K562 (cell line): ENCODE measurements at regions not wholly inside any gene's neighbourhood (a gene's known extent, or its start where the extent isn't known, plus 50 kb on each side); places are given as distances from the start of the nearest gene placed in this dataset.

ENCODE experiments used
- ATAC-seq: fragments of 200-7000 bp; cut with Tn5 transposase; 3 replicates; pipeline ENCODE4 v1.9.1; 2020; ENCODE audit warnings: moderate library complexity
- BruUV-seq: library from RNA; stranded (reverse); fragments of 400-500 nt; replicated peaks from 2 replicates; lab custom pipeline; 2021; lab: Mats Ljungman, UMichigan
- CTCF ChIA-PET: fragments of 300-600 bp; formaldehyde crosslinking; extraction: SDS; loops from one replicate; lab custom pipeline; 2021; ENCODE audit warnings: low intra/inter-chr PET ratio; lab: Yijun Ruan, JAX
- POLR2A ChIA-PET: fragments of 300-600, 350-650 bp; sonication (Branson Sonifier 250); formaldehyde crosslinking; extraction: SDS; loops from one replicate; lab custom pipeline; 2021; ENCODE audit warnings: antibody characterized with exemption, inconsistent platforms; lab: Yijun Ruan, JAX
- DNase-seq, 4 experiments: peaks; one replicate each; pipeline versions ENCODE4 v3.0.0 to v3.0.0-alpha.2; 2011 to 2018; ENCODE audit warnings: low spot score in 3 of 4, mixed read lengths in 3 of 4; ENCODE audit errors: extremely low read depth in 1 of 4
- FAIRE-seq: peaks from 2 replicates; lab custom pipeline; 2011; peaks lifted over from hg19 to GRCh38; lab: Jason Lieb, UNC
- H2AFZ ChIP-seq: 2 replicates; pipeline ENCODE4 v1.6.0; 2011; ENCODE audit warnings: low read depth, low read length, control low read depth, inconsistent platforms
- H3K27ac ChIP-seq: fragments of 200-600 bp; 3 replicates; pipeline ENCODE4 v1.8.0; 2011; ENCODE audit warnings: low read depth, mild to moderate bottlenecking, control low read depth, inconsistent platforms, low read length, moderate library complexity, mixed read lengths; ENCODE audit errors: extremely low read depth
- H3K27me3 ChIP-seq, 2 experiments: fragments of 300-600 bp in 1 of 2; 2 replicates in 1 of 2; 3 replicates in 1 of 2; pipeline versions ENCODE4 v1.6.0 to v1.8.0; 2011; ENCODE audit warnings: inconsistent platforms in 2 of 2, low read length in 2 of 2, mild to moderate bottlenecking in 1 of 2, mixed read lengths in 1 of 2, moderate library complexity in 1 of 2; ENCODE audit not compliant: control insufficient read depth in 2 of 2, insufficient read depth in 2 of 2
- H3K36me3 ChIP-seq: fragments of 300-600 bp; 3 replicates; pipeline ENCODE4 v1.8.0; 2011; ENCODE audit warnings: mild to moderate bottlenecking, low read length, inconsistent platforms; ENCODE audit not compliant: control insufficient read depth, insufficient read depth
- H3K4me1 ChIP-seq, 2 experiments: fragments of 200-600 bp in 1 of 2; replicated peaks in 1 of 2; 2 replicates in 1 of 2; 3 replicates in 1 of 2; pipeline versions ENCODE4 v1.5.1 to v1.8.0; 2011; ENCODE audit warnings: inconsistent platforms in 2 of 2, low read length in 2 of 2, mild to moderate bottlenecking in 1 of 2, mixed read lengths in 1 of 2, moderate library complexity in 1 of 2; ENCODE audit not compliant: control insufficient read depth in 2 of 2, insufficient read depth in 2 of 2
- H3K4me2 ChIP-seq: 2 replicates; pipeline ENCODE4 v1.6.1; 2011; ENCODE audit warnings: low read length, control low read depth, inconsistent platforms, mixed read lengths; ENCODE audit not compliant: insufficient read depth
- H3K4me3 ChIP-seq: fragments of 200-600 bp; sonication (generic), shearing (Covaris generic); 2 replicates; pipeline ENCODE4 v1.5.1; 2016; ENCODE audit warnings: control low read depth, inconsistent platforms
- H3K79me2 ChIP-seq: fragments of 200-600 bp; 3 replicates; pipeline ENCODE4 v1.8.0; 2011; ENCODE audit warnings: low read length, inconsistent platforms; ENCODE audit not compliant: control insufficient read depth, insufficient read depth
- H3K9ac ChIP-seq, 2 experiments: 2 replicates each; pipeline versions ENCODE4 v1.6.0 to v1.6.1; 2011; ENCODE audit warnings: low read depth in 2 of 2, low read length in 2 of 2, control low read depth in 1 of 2, inconsistent platforms in 1 of 2, mild to moderate bottlenecking in 1 of 2, mixed read lengths in 1 of 2; ENCODE audit not compliant: insufficient read depth in 1 of 2
- H3K9me1 ChIP-seq: one replicate; pipeline ENCODE4 v1.6.0; 2011; ENCODE audit warnings: inconsistent platforms, mild to moderate bottlenecking, low read length, moderate library complexity; ENCODE audit not compliant: control insufficient read depth, insufficient read depth
- H3K9me3 ChIP-seq: replicated peaks from 2 replicates; pipeline ENCODE4 v1.5.1; 2011; ENCODE audit warnings: low read depth, low read length, inconsistent platforms; ENCODE audit not compliant: control insufficient read depth, insufficient read depth
- H4K20me1 ChIP-seq: replicated peaks from 2 replicates; pipeline ENCODE4 v1.6.1; 2011; ENCODE audit warnings: low read length, inconsistent platforms, mixed read lengths; ENCODE audit not compliant: control insufficient read depth, insufficient read depth
- CBX3 ChIP-seq, 2 experiments: IDR thresholded peaks; 1 replicate in 1 of 2; 2 replicates in 1 of 2; pipeline ENCODE4 v1.6.1; 2012; ENCODE audit warnings: inconsistent platforms in 2 of 2, low read length in 2 of 2, borderline replicate concordance in 1 of 2, control low read depth in 1 of 2
- ILF3 ChIP-seq: fragments of 450-650 bp; IDR thresholded peaks from 2 replicates; pipeline ENCODE4 v1.6.1; 2018; ENCODE audit warnings: antibody characterized with exemption, mild to moderate bottlenecking, moderate library complexity, borderline replicate concordance
- PBX2 ChIP-seq, 2 experiments: IDR thresholded peaks in 1 of 2; conservative IDR thresholded peaks in 1 of 2; 2 replicates each; pipeline ENCODE4 v1.6.1; 2016; ENCODE audit warnings: low read depth in 2 of 2, mild to moderate bottlenecking in 1 of 2, missing compliant biosample characterization in 1 of 2, missing genetic modification characterization in 1 of 2, moderate library complexity in 1 of 2
- STAG1 ChIP-seq: sonication (generic); formaldehyde crosslinking; IDR thresholded peaks from 2 replicates; pipeline ENCODE4 v1.5.0; 2020; ENCODE audit warnings: missing genetic modification reagents, borderline replicate concordance
- ZNF780A ChIP-seq: fragments of 250-450 bp; sonication (Bioruptor Pico); IDR thresholded peaks from 2 replicates; pipeline ENCODE4 v1.5.0; 2021; ENCODE audit warnings: mild to moderate bottlenecking
- in situ Hi-C: fragments of 300-500 bp; cut with MboI; formaldehyde crosslinking; loops from 4 replicates; pipeline ENCODE4 v1.15.0; 2018; ENCODE audit warnings: inconsistent platforms, mixed read lengths
- intact Hi-C: fragments of 100-400 bp; cut with micrococcal nuclease; formaldehyde crosslinking; loops from 2 replicates; pipeline ENCODE4 v1.14.2; 2022
- TF ChIP-seq, protein P1 (sequence below): sonication (generic); formaldehyde crosslinking; IDR thresholded peaks from 2 replicates; pipeline ENCODE4 v1.8.0; 2022; ENCODE audit warnings: missing genetic modification reagents, mild to moderate bottlenecking, borderline replicate concordance

- no peak for TF ChIP-seq PBX2 (CRISPR knock-in tag; IDR thresholded peaks at IDR 0.05; ENCODE audit: low read depth)
- no peak for TF ChIP-seq PBX2 (tag; conservative IDR thresholded peaks at IDR 0.05; ENCODE audit: low read depth)
- TF ChIP-seq ILF3 = no peak
These were observed 379.9 kb upstream of the EPHA7 start (continued) for GRCh38 chr6:93799226-93799625.

DNA sequence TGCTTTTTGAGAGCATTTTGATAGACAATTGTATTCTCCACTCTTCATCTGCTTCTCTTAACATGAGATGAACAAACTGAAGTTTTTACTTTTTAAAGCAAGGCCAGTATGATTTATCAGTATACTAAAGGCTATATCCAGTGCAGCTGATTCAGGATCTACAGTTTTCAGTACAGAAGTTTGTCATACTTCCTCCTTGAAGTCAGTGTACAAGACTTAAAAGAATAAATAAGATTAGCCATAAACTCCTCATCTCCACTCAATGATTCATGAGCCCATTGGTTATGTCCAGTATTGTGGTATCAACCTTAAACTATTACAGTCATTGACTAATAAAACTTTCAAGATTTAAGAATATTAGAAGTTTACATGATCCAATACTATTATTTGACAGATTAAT lies 374.8 kb upstream of the EPHA7 start:
- FAIRE-seq = no peak
- Histone ChIP-seq H3K4me1 (no peaks in the 10 kb centered on the region), H3K9ac (no peak overlapping the region), H3K4me2 (no peak overlapping the region), H3K27ac (no peak overlapping the region), H3K9me3 (no peaks in the 10 kb centered on the region), H3K9me1 (no peaks in the 10 kb centered on the region), H2AFZ (no peak overlapping the region)
- ChIA-PET POLR2A (no interaction called here), CTCF (no interaction called here)
- TF ChIP-seq ZNF780A (CRISPR knock-in tag) (no peak), STAG1 (no peak), CBX3 (IDR thresholded peaks at IDR 0.05; ENCODE audit: borderline replicate concordance in 1 of 2, low read length in 2 of 2) (no peak)
- TF ChIP-seq, protein P1, sequence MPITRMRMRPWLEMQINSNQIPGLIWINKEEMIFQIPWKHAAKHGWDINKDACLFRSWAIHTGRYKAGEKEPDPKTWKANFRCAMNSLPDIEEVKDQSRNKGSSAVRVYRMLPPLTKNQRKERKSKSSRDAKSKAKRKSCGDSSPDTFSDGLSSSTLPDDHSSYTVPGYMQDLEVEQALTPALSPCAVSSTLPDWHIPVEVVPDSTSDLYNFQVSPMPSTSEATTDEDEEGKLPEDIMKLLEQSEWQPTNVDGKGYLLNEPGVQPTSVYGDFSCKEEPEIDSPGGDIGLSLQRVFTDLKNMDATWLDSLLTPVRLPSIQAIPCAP (CRISPR knock-in tag) = no peak
- TF ChIP-seq, all 486 proteins: peak for 0
- BruUV-seq = no TSS peak
- DNase-seq (no peak), ATAC-seq (no peak)
- Histone ChIP-seq H4K20me1 (no peaks in the 10 kb centered on the region), H3K4me3 (no peak overlapping the region), H3K27me3 (no peaks in the 10 kb centered on the region), H3K36me3 (no peaks in the 10 kb centered on the region), H3K79me2 (no peaks in the 10 kb centered on the region)
- intact Hi-C loops (no loop called here), in situ Hi-C loops (no loop called here)
